Vagina (tissue), 2 donors: ENCODE measurements at regions not wholly inside any gene's neighbourhood (a gene's known extent, or its start where the extent isn't known, plus 50 kb on each side); places are given as distances from the start of the nearest gene placed in this dataset.

Experiments
- POLR2A ChIP-seq, 2 donors: fragments of 450-650 bp; IDR thresholded peaks; one replicate each; pipeline ENCODE4 v1.6.1; 2017; ENCODE audit warnings: antibody characterized with exemption in 2 of 2, mild to moderate bottlenecking in 2 of 2, moderate library complexity in 2 of 2
- TF ChIP-seq, protein P1 (sequence below), 3 experiments: fragments of 450-650 bp in 2 of 3; fragments of 200-600 bp in 1 of 3; sonication (generic) in 1 of 3; IDR thresholded peaks; one replicate each; pipeline ENCODE4 v1.5.1; 2017 to 2019; ENCODE audit warnings: antibody characterized with exemption in 3 of 3, mild to moderate bottlenecking in 2 of 3, moderate library complexity in 2 of 3

DNA sequence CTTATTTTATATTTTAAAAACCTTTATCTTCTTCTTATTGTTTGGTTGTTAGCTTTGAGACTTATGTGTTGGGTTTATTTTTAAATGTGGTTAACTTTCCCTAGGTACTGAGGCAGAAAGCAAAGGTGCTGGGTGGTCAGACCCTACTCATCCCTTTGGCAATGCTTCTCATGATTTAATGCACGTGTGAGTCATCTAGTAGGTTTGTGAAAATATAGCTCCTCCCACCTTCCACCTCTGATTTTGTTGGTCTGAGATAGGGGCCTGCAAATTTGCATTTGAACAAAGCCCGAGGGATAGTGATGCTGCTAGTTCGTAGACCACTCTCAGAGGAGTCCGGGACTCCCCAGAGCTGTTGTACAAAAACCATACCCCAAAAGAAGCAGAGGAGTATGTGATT is 771.3 kb upstream of the ARGLU1 start:
- TF ChIP-seq, protein P1, sequence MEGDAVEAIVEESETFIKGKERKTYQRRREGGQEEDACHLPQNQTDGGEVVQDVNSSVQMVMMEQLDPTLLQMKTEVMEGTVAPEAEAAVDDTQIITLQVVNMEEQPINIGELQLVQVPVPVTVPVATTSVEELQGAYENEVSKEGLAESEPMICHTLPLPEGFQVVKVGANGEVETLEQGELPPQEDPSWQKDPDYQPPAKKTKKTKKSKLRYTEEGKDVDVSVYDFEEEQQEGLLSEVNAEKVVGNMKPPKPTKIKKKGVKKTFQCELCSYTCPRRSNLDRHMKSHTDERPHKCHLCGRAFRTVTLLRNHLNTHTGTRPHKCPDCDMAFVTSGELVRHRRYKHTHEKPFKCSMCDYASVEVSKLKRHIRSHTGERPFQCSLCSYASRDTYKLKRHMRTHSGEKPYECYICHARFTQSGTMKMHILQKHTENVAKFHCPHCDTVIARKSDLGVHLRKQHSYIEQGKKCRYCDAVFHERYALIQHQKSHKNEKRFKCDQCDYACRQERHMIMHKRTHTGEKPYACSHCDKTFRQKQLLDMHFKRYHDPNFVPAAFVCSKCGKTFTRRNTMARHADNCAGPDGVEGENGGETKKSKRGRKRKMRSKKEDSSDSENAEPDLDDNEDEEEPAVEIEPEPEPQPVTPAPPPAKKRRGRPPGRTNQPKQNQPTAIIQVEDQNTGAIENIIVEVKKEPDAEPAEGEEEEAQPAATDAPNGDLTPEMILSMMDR (IDR thresholded peaks at IDR 0.05) = no peak
- no peak for TF ChIP-seq POLR2A (IDR thresholded peaks at IDR 0.05)
